ENCODE measurements at regions not wholly inside any gene's neighbourhood (a gene's known extent, or its start where the extent isn't known, plus 50 kb on each side); places are given as distances from the start of the nearest gene placed in this dataset.

DNA sequence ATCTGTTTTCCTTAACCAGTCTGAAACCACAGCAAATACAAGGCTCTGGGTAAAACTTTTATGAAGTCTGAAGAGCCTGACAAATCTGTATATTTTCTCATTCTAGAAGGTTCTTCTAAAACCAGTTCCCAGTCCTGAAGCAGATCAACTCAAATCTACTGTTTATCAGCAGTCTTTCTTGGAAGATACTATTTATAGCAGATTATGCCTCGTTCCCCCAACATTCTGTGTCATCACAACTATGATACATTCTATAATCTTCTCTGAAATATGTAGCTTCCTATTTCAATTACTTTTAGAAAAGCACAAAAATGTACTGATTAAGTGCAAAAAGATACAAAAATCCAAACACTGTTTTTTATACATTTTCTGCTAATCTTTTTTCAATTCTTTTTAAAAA, 67.5 kb downstream of the NIBAN1 start:
- TF ChIP-seq, protein P1, sequence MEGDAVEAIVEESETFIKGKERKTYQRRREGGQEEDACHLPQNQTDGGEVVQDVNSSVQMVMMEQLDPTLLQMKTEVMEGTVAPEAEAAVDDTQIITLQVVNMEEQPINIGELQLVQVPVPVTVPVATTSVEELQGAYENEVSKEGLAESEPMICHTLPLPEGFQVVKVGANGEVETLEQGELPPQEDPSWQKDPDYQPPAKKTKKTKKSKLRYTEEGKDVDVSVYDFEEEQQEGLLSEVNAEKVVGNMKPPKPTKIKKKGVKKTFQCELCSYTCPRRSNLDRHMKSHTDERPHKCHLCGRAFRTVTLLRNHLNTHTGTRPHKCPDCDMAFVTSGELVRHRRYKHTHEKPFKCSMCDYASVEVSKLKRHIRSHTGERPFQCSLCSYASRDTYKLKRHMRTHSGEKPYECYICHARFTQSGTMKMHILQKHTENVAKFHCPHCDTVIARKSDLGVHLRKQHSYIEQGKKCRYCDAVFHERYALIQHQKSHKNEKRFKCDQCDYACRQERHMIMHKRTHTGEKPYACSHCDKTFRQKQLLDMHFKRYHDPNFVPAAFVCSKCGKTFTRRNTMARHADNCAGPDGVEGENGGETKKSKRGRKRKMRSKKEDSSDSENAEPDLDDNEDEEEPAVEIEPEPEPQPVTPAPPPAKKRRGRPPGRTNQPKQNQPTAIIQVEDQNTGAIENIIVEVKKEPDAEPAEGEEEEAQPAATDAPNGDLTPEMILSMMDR (IDR thresholded peaks at IDR 0.05; ENCODE audit: low read length) = no peak
- TF ChIP-seq EZH2 (IDR thresholded peaks at IDR 0.05; ENCODE audit: borderline replicate concordance, low read length) = no peak

All from OCI-LY1 (cell line).